GM12878 (cell line): ENCODE measurements at regions not wholly inside any gene's neighbourhood (a gene's known extent, or its start where the extent isn't known, plus 50 kb on each side); places are given as distances from the start of the nearest gene placed in this dataset.

ENCODE experiments used
- ATAC-seq: fragments of 200-7000 bp; cut with Tn5 transposase; 3 replicates; pipeline ENCODE4 v1.9.1; 2020; ENCODE audit warnings: mild to moderate bottlenecking, moderate library complexity
- BruUV-seq: library from RNA; stranded (reverse); fragments of 400-500 nt; replicated peaks from 2 replicates; lab custom pipeline; 2021; lab: Mats Ljungman, UMichigan
- CTCF ChIA-PET: fragments of 300-600 bp; sonication (Branson Sonifier 250); formaldehyde crosslinking; extraction: SDS; loops from one replicate; lab custom pipeline; 2021; ENCODE audit warnings: inconsistent platforms; lab: Yijun Ruan, JAX
- POLR2A ChIA-PET: fragments of 350-600 bp; formaldehyde crosslinking; extraction: SDS; loops from one replicate; lab custom pipeline; 2021; ENCODE audit warnings: inconsistent platforms; lab: Charles Lee
- RAD21 ChIA-PET: fragments of 300-600 bp; sonication (Branson Sonifier 250); formaldehyde crosslinking; loops from one replicate; lab custom pipeline; 2023; ENCODE audit warnings: antibody characterized with exemption; ENCODE audit not compliant: unreplicated experiment; lab: Charles Lee
- SMC1A ChIA-PET: fragments of 300-600 bp; sonication (Branson Sonifier 250); formaldehyde crosslinking; loops from one replicate; lab custom pipeline; 2023; ENCODE audit not compliant: unreplicated experiment, uncharacterized antibody; lab: Charles Lee
- DNase-seq: peaks from one replicate; pipeline ENCODE4 v3.0.0-alpha.2; 2011; ENCODE audit warnings: low read depth, low spot score
- FAIRE-seq: peaks from 3 replicates; lab custom pipeline; 2011; peaks lifted over from hg19 to GRCh38; lab: Jason Lieb, UNC
- H2AFZ ChIP-seq: 2 replicates; pipeline ENCODE4 v1.6.0; 2011; ENCODE audit warnings: low read depth, low read length, control low read depth; ENCODE audit not compliant: control insufficient read depth
- H3K27ac ChIP-seq: 2 replicates; pipeline ENCODE4 v1.5.1; 2011; ENCODE audit warnings: control low read depth; ENCODE audit not compliant: control insufficient read depth, insufficient read depth
- H3K27me3 ChIP-seq, 2 experiments: replicated peaks in 1 of 2; 2 replicates each; pipeline versions ENCODE4 v1.6.0 to v1.6.1; 2011; ENCODE audit warnings: low read length in 1 of 2; ENCODE audit not compliant: control insufficient read depth in 2 of 2, insufficient read depth in 2 of 2
- H3K36me3 ChIP-seq, 2 experiments: 2 replicates each; pipeline ENCODE4 v1.5.1; 2011; ENCODE audit warnings: low read length in 1 of 2; ENCODE audit not compliant: control insufficient read depth in 2 of 2, insufficient read depth in 2 of 2
- H3K4me1 ChIP-seq: 2 replicates; pipeline ENCODE4 v1.6.1; 2011; ENCODE audit warnings: mild to moderate bottlenecking, low read length, moderate library complexity, mixed read lengths; ENCODE audit not compliant: control insufficient read depth, insufficient read depth
- H3K4me2 ChIP-seq: 2 replicates; pipeline ENCODE4 v1.6.0; 2011; ENCODE audit warnings: control low read depth; ENCODE audit not compliant: control insufficient read depth, insufficient read depth
- H3K4me3 ChIP-seq: fragments of 200-600 bp; sonication (generic); 2 replicates; pipeline ENCODE4 v1.5.1; 2016
- H3K79me2 ChIP-seq: 2 replicates; pipeline ENCODE4 v1.6.0; 2011; ENCODE audit warnings: low read length; ENCODE audit not compliant: control insufficient read depth, insufficient read depth
- H3K9ac ChIP-seq: 2 replicates; pipeline ENCODE4 v1.8.0; 2011; ENCODE audit warnings: low read length, control low read depth, mixed read lengths; ENCODE audit not compliant: control insufficient read depth, insufficient read depth
- H3K9me3 ChIP-seq: replicated peaks from 3 replicates; pipeline ENCODE4 v1.5.1; 2011; ENCODE audit warnings: mild to moderate bottlenecking, low read length; ENCODE audit not compliant: control insufficient read depth, insufficient read depth
- H4K20me1 ChIP-seq: 2 replicates; pipeline ENCODE4 v1.6.0; 2011; ENCODE audit not compliant: control insufficient read depth, insufficient read depth
- CHD2 ChIP-seq: IDR thresholded peaks from 2 replicates; pipeline ENCODE4 v1.6.1; 2011; ENCODE audit warnings: low read depth, low read length, improper control_type of control experiment, borderline replicate concordance
- ETV6 ChIP-seq, 2 experiments: fragments of 450-650 bp in 1 of 2; IDR thresholded peaks in 1 of 2; conservative IDR thresholded peaks in 1 of 2; 2 replicates each; pipeline ENCODE4 v1.6.1; 2014; ENCODE audit warnings: antibody characterized with exemption in 1 of 2, borderline replicate concordance in 1 of 2, low read depth in 1 of 2, mild to moderate bottlenecking in 1 of 2, moderate library complexity in 1 of 2
- GATAD2B ChIP-seq: fragments of 450-650 bp; conservative IDR thresholded peaks from 2 replicates; pipeline ENCODE4 v1.6.1; 2017; ENCODE audit warnings: low read depth, mild to moderate bottlenecking, moderate library complexity
- HDAC2 ChIP-seq: fragments of 200-600 bp; sonication (generic); IDR thresholded peaks from 2 replicates; pipeline ENCODE4 v1.6.1; 2017
- NRF1 ChIP-seq: conservative IDR thresholded peaks from 2 replicates; pipeline ENCODE4 v1.6.1; 2011; ENCODE audit warnings: mild to moderate bottlenecking, low read depth, low read length, improper control_type of control experiment
- SRF ChIP-seq, 2 experiments: IDR thresholded peaks; 2 replicates each; pipeline ENCODE4 v1.6.1; 2011; ENCODE audit warnings: low read depth in 2 of 2, low read length in 2 of 2, mild to moderate bottlenecking in 1 of 2, moderate library complexity in 1 of 2
- YBX1 ChIP-seq: fragments of 450-650 bp; IDR thresholded peaks from 2 replicates; pipeline ENCODE4 v1.6.1; 2016; ENCODE audit warnings: antibody characterized with exemption
- ZNF217 ChIP-seq: fragments of 450-650 bp; IDR thresholded peaks from 2 replicates; pipeline ENCODE4 v1.6.1; 2017; ENCODE audit warnings: antibody characterized with exemption, mild to moderate bottlenecking
- WGBS: methylation state at CpG from one replicate; pipeline ENCODE4 v1.1.6; 2016; ENCODE audit warnings: low lambda C conversion rate; ENCODE audit not compliant: insufficient replicate concordance, insufficient coverage; ENCODE audit errors: missing lambda C conversion rate; 5-methylcytosine and 5-hydroxymethylcytosine counted together
- in situ Hi-C: fragments of 300-500 bp; cut with MboI; formaldehyde crosslinking; loops from 9 replicates; pipeline ENCODE4 v1.14.3; 2018; ENCODE audit warnings: mixed read lengths
- intact Hi-C: fragments of 100-400 bp; cut with micrococcal nuclease; formaldehyde crosslinking; loops from one replicate; pipeline ENCODE4 v1.14.2; 2022; ENCODE audit not compliant: unreplicated experiment
- TF ChIP-seq, protein P1 (sequence below): fragments of 450-650 bp; IDR thresholded peaks from 2 replicates; pipeline ENCODE4 v1.6.1; 2017; ENCODE audit warnings: mild to moderate bottlenecking, moderate library complexity

DNA sequence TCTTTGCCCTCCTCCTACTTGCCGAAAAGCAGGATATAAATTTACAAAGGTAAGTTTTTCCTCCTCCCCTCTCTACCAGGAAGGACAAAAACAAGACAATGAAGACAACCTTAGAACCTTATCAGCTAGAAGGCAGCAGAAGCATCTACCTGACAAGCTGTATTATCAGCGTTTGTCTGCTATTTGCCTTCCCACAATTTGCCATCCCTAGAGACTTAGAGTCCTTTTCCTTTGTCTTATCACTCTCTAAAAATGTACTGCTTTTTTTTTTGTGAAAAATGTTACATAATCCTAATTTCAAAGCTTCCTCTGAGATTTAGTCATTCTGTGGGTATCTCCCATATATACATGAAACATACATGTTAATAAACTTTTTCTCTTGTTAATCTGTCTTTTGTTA lies 176.9 kb upstream of the PROK2 start:
- TF ChIP-seq SRF (IDR thresholded peaks at IDR 0.05; ENCODE audit: low read depth in 2 of 2, low read length in 2 of 2), result no peak
- TF ChIP-seq, protein P1, sequence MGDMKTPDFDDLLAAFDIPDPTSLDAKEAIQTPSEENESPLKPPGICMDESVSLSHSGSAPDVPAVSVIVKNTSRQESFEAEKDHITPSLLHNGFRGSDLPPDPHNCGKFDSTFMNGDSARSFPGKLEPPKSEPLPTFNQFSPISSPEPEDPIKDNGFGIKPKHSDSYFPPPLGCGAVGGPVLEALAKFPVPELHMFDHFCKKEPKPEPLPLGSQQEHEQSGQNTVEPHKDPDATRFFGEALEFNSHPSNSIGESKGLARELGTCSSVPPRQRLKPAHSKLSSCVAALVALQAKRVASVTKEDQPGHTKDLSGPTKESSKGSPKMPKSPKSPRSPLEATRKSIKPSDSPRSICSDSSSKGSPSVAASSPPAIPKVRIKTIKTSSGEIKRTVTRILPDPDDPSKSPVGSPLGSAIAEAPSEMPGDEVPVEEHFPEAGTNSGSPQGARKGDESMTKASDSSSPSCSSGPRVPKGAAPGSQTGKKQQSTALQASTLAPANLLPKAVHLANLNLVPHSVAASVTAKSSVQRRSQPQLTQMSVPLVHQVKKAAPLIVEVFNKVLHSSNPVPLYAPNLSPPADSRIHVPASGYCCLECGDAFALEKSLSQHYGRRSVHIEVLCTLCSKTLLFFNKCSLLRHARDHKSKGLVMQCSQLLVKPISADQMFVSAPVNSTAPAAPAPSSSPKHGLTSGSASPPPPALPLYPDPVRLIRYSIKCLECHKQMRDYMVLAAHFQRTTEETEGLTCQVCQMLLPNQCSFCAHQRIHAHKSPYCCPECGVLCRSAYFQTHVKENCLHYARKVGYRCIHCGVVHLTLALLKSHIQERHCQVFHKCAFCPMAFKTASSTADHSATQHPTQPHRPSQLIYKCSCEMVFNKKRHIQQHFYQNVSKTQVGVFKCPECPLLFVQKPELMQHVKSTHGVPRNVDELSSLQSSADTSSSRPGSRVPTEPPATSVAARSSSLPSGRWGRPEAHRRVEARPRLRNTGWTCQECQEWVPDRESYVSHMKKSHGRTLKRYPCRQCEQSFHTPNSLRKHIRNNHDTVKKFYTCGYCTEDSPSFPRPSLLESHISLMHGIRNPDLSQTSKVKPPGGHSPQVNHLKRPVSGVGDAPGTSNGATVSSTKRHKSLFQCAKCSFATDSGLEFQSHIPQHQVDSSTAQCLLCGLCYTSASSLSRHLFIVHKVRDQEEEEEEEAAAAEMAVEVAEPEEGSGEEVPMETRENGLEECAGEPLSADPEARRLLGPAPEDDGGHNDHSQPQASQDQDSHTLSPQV, result no peak
- TF ChIP-seq ZNF217, result no peak
- no peak for TF ChIP-seq ETV6 (conservative IDR thresholded peaks at IDR 0.05 in 1 of 2, IDR thresholded peaks at IDR 0.05 in 1 of 2; ENCODE audit: borderline replicate concordance in 1 of 2, low read depth in 1 of 2)
- no peak for TF ChIP-seq YBX1
- TF ChIP-seq NRF1, result no peak
- TF ChIP-seq CHD2, result no peak
- no peak for TF ChIP-seq GATAD2B
- no peak for TF ChIP-seq HDAC2
- TF ChIP-seq, all 136 proteins: peak for 0
- intact Hi-C loops, result no loop called here
- RAD21 ChIA-PET, result no interaction called here
- Histone ChIP-seq H4K20me1 (no peaks in the 10 kb centered on the region), H3K9ac (no peak overlapping the region), H3K79me2 (no peaks in the 10 kb centered on the region), H3K27me3 (no peaks in the 10 kb centered on the region), H3K9me3 (no peaks in the 10 kb centered on the region; the same call in 2 of the 3 replicates), H3K4me2 (no peak overlapping the region), H3K27ac (no peak overlapping the region), H3K4me1 (peaks cover 14% of the 10 kb centered on the region), H3K4me3 (no peak overlapping the region), H3K36me3 (no peaks in the 10 kb centered on the region), H2AFZ (no peak overlapping the region)
- POLR2A ChIA-PET, result no interaction called here
- in situ Hi-C loops, result no loop called here
- no peak for DNase-seq
- 65% methylated on average over 2 of the region's 2 CpGs for WGBS
- CTCF ChIA-PET, result no interaction called here
- FAIRE-seq, result no peak
- BruUV-seq, result no TSS peak
- ATAC-seq, result no peak
- SMC1A ChIA-PET, result interaction anchor here (0.6 to 1.6 kb wide), 3 partner anchors 9 to 680 kb away, joined by 3 to 4 read pairs (median 4); no protein-coding TSS in a partner anchor
